WERI-Rb-1 (cell line): ENCODE measurements at regions not wholly inside any gene's neighbourhood (a gene's known extent, or its start where the extent isn't known, plus 50 kb on each side); places are given as distances from the start of the nearest gene placed in this dataset.
"Not testable (repeated sequence)": the region's sequence is repeated elsewhere in the genome, so short reads cannot be mapped to it uniquely, and the experiment has no call there.

ENCODE experiments used
- DNase-seq: peaks from one replicate; pipeline ENCODE4 v3.0.0-alpha.2; 2020
- H3K27ac ChIP-seq: fragments of 250-450 bp; sonication (Bioruptor Pico); 2 replicates; pipeline ENCODE4 v1.5.1; 2020; ENCODE audit warnings: mild to moderate bottlenecking, moderate library complexity
- H3K27me3 ChIP-seq: fragments of 250-450 bp; sonication (Bioruptor Pico); 2 replicates; pipeline ENCODE4 v1.5.1; 2021; ENCODE audit warnings: mild to moderate bottlenecking, low read depth, moderate library complexity; ENCODE audit not compliant: insufficient read depth, severe bottlenecking
- H3K36me3 ChIP-seq: fragments of 250-450 bp; sonication (Bioruptor Pico); 2 replicates; pipeline ENCODE4 v1.5.1; 2020; ENCODE audit warnings: mild to moderate bottlenecking, moderate library complexity
- H3K4me3 ChIP-seq: 2 replicates; pipeline ENCODE4 v1.5.1; 2011; ENCODE audit warnings: low read depth, mild to moderate bottlenecking, control low read depth, low read length
- H3K9me3 ChIP-seq: fragments of 250-450 bp; sonication (Bioruptor Pico); 2 replicates; pipeline ENCODE4 v1.5.1; 2021; ENCODE audit warnings: mild to moderate bottlenecking, moderate library complexity; ENCODE audit not compliant: severe bottlenecking
- CTCF ChIP-seq: IDR thresholded peaks from 2 replicates; pipeline ENCODE4 v1.5.1; 2011; ENCODE audit warnings: low read depth, mild to moderate bottlenecking, control low read depth, inconsistent platforms, low read length

DNA sequence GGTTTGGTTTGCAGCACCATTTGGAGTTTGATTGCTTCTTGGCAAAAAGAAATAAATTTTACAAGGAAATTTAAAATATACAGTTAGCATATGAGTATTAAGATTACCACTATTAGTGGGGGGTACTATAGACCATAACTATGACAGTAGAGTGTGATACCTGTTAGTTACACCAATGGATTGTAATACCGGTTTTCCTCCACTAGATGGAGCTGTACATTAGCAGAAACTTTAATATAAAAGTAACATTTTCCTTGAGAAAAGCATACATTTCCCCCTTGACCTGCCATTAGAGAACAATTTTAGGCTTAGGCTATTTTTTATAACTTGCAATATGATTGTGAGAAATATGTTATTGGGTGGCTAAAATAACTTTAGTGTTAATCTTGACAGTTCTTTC is 163.9 kb upstream of the TGIF2LX start:
- not testable (repeated sequence) for H3K36me3 ChIP-seq, H3K27me3 ChIP-seq, H3K9me3 ChIP-seq, DNase-seq, H3K4me3 ChIP-seq, H3K27ac ChIP-seq
- TF ChIP-seq CTCF: 0 out of 2 replicates have a peak, but pooled peaks have one; percentile 12

DNA sequence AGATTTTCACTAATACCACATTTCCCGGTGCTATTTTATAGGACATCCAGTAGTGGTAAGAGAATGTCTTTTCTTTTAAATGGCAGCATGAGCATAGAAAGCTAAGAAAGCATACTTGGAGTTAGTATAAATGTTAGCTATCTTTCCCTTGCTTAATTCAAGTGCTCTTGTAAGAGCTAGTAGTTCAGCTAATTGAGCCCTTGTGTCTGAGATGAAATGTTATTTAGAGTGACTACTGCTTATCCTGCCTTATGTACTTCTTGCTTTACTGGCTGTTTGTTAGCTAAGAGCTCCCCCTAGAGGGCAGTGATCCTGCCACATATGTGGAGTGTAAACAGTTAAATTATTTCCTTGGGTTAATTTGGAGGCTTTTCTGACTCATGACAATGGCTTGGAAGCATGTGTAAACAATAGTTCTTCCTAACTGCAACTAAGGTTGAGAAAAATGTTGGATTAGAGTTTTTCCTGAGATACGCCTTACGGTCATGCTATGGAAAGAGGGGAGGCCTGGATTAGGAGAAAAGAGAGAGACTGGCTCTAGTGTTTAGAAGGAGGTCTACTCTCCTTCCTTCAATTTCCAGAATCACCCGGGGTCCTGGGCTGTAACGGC is 162.5 kb upstream of the TGIF2LX start:
- not testable (repeated sequence) for H3K27me3 ChIP-seq, H3K4me3 ChIP-seq, DNase-seq, H3K9me3 ChIP-seq, H3K36me3 ChIP-seq, H3K27ac ChIP-seq

- H3K4me3 ChIP-seq, H3K27me3 ChIP-seq, DNase-seq, H3K9me3 ChIP-seq, H3K27ac ChIP-seq, H3K36me3 ChIP-seq: not testable (repeated sequence)
Measured at GRCh38 chrX:89771639-89772038, 150.1 kb upstream of the TGIF2LX start.

DNA sequence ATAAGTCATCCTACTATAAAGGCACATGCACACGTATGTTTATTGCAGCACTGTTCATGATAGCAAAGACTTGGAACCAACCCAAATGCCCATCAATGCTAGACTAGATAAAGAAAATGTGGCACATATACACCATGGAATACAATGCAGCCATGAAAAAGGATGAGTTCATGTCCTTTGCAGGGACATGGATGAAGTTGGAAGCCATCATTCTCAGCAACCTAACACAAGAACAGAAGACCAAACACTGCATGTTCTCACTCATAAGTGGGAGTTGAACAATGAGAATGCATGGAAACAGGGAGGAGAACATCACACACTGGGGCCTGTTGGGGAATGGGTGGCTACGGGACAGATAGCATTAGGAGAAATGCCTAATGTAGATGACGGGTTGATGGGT is 110.3 kb upstream of the TGIF2LX start:
- H3K27me3 ChIP-seq, H3K27ac ChIP-seq, H3K4me3 ChIP-seq, H3K9me3 ChIP-seq, H3K36me3 ChIP-seq, DNase-seq: not testable (repeated sequence)

- not testable (repeated sequence) for DNase-seq, H3K27ac ChIP-seq, H3K36me3 ChIP-seq, H3K9me3 ChIP-seq, H3K27me3 ChIP-seq, H3K4me3 ChIP-seq
Measured at GRCh38 chrX:89839723-89840122, 82.0 kb upstream of the TGIF2LX start.

DNA sequence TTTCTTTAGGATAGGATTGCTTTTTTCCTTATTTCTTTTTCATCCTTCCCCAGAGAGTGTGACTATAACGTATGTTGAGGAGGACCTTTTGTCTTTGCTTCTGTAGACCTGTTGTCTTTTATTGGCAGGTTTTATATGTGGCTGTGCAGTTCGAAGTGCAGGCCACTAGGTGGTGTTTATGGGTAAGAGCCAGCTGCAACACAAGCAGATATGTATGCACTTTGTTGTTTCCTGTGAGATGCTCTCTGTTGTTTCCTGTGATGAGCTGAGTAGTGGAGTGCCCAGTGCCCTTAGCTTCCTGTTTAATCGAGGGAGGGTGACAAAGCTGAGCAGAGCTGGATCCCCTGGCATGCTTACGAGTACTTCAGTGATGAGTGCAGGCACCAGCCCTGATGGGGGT is 50.0 kb upstream of the TGIF2LX start:
- DNase-seq: peak; percentile 20

More for the DNA sequence above, 50.0 kb upstream of the TGIF2LX start:
- TF ChIP-seq CTCF: peak; percentile 50
- not testable (repeated sequence) for H3K4me3 ChIP-seq, H3K36me3 ChIP-seq, H3K27ac ChIP-seq, H3K27me3 ChIP-seq, H3K9me3 ChIP-seq
